BE2C (cell line): ENCODE measurements at regions not wholly inside any gene's neighbourhood (a gene's known extent, or its start where the extent isn't known, plus 50 kb on each side); places are given as distances from the start of the nearest gene placed in this dataset.
"Not testable (repeated sequence)": the region's sequence is repeated elsewhere in the genome, so short reads cannot be mapped to it uniquely, and the experiment has no call there.

Source experiments
- DNase-seq: peaks from one replicate; pipeline ENCODE4 v3.0.0-alpha.2; 2020
- H3K27me3 ChIP-seq: fragments of 250-450 bp; sonication (Bioruptor Pico); 2 replicates; pipeline ENCODE4 v1.5.1; 2020; ENCODE audit warnings: mild to moderate bottlenecking
- H3K36me3 ChIP-seq: fragments of 250-450 bp; sonication (Bioruptor Pico); 2 replicates; pipeline ENCODE4 v1.5.1; 2020; ENCODE audit warnings: mild to moderate bottlenecking
- H3K4me1 ChIP-seq: fragments of 250-450 bp; sonication (Bioruptor Pico); 2 replicates; pipeline ENCODE4 v1.5.1; 2020
- H3K4me3 ChIP-seq: 2 replicates; pipeline ENCODE4 v1.5.1; 2011; ENCODE audit warnings: low read depth, low read length
- H3K9me3 ChIP-seq: fragments of 250-450 bp; sonication (Bioruptor Pico); 2 replicates; pipeline ENCODE4 v1.5.1; 2020
- CTCF ChIP-seq: IDR thresholded peaks from 2 replicates; pipeline ENCODE4 v1.5.1; 2012; ENCODE audit warnings: mild to moderate bottlenecking, low read depth, low read length

- H3K4me1 ChIP-seq = no peaks in the 10 kb centered on the region
- H3K27me3 ChIP-seq = no peaks in the 10 kb centered on the region
- H3K4me3 ChIP-seq = no peak overlapping the region
- no peaks in the 10 kb centered on the region for H3K36me3 ChIP-seq
- no peaks in the 10 kb centered on the region for H3K9me3 ChIP-seq
- DNase-seq = no peak
- TF ChIP-seq CTCF = no peak
These were observed 77.1 kb upstream of the IGFBP7 start for GRCh38 chr4:57187246-57187645.

- no peak for DNase-seq
- Histone ChIP-seq H3K36me3 (no peaks in the 10 kb centered on the region), H3K27me3 (no peaks in the 10 kb centered on the region), H3K9me3 (no peaks in the 10 kb centered on the region), H3K4me3 (no peak overlapping the region), H3K4me1 (no peaks in the 10 kb centered on the region)
- no peak for TF ChIP-seq CTCF
These were observed 74.3 kb upstream of the IGFBP7 start for GRCh38 chr4:57184378-57185029.

GRCh38 chr4:57182132-57182874 is 72.1 kb upstream of the IGFBP7 start:
- no peaks in the 10 kb centered on the region for H3K4me1 ChIP-seq
- H3K36me3 ChIP-seq = no peaks in the 10 kb centered on the region
- no peak for TF ChIP-seq CTCF
- H3K9me3 ChIP-seq = no peaks in the 10 kb centered on the region
- H3K27me3 ChIP-seq = no peaks in the 10 kb centered on the region
- peak; percentile 20 for DNase-seq
- no peak overlapping the region for H3K4me3 ChIP-seq

- not testable (repeated sequence) for H3K4me3 ChIP-seq, H3K9me3 ChIP-seq, H3K4me1 ChIP-seq, H3K27me3 ChIP-seq, H3K36me3 ChIP-seq, DNase-seq
These were observed 63.0 kb upstream of the IGFBP7 start for GRCh38 chr4:57173136-57173535.

GRCh38 chr4:57172065-57172464 is 61.9 kb upstream of the IGFBP7 start:
- no peak for TF ChIP-seq CTCF
- H3K27me3 ChIP-seq = no peaks in the 10 kb centered on the region
- H3K9me3 ChIP-seq = no peaks in the 10 kb centered on the region
- H3K36me3 ChIP-seq = no peaks in the 10 kb centered on the region
- H3K4me3 ChIP-seq = no peak overlapping the region
- DNase-seq = no peak
- H3K4me1 ChIP-seq = no peaks in the 10 kb centered on the region

- Histone ChIP-seq H3K27me3 (no peaks in the 10 kb centered on the region), H3K4me1 (peaks cover 4% of the 10 kb centered on the region), H3K36me3 (no peaks in the 10 kb centered on the region), H3K9me3 (no peaks in the 10 kb centered on the region), H3K4me3 (no peak overlapping the region)
- TF ChIP-seq CTCF = no peak
- no peak for DNase-seq
These were observed 58.8 kb upstream of the IGFBP7 start for GRCh38 chr4:57168982-57169381.
